H9 (cell line): ENCODE measurements at regions not wholly inside any gene's neighbourhood (a gene's known extent, or its start where the extent isn't known, plus 50 kb on each side); places are given as distances from the start of the nearest gene placed in this dataset.
"Not testable (repeated sequence)": the region's sequence is repeated elsewhere in the genome, so short reads cannot be mapped to it uniquely, and the experiment has no call there.

Experiments used
- DNase-seq: peaks from one replicate; pipeline ENCODE4 v3.0.0-alpha.2; 2017
- H2AFZ ChIP-seq: one replicate; pipeline ENCODE4 v1.6.1; 2013; ENCODE audit warnings: mild to moderate bottlenecking, low read length, control low read depth, moderate library complexity
- H2AK5ac ChIP-seq: 2 replicates; pipeline ENCODE4 v1.6.1; 2013; ENCODE audit warnings: low read length, control low read depth, mixed read lengths; ENCODE audit not compliant: insufficient read length
- H2BK120ac ChIP-seq: one replicate; pipeline ENCODE4 v1.6.1; 2013; ENCODE audit warnings: low read depth, mild to moderate bottlenecking, low read length, control low read depth, inconsistent platforms; ENCODE audit not compliant: poor library complexity, severe bottlenecking
- H2BK12ac ChIP-seq: 2 replicates; pipeline ENCODE4 v1.6.1; 2013; ENCODE audit warnings: low read length, control low read depth, mixed read lengths, low read depth; ENCODE audit not compliant: insufficient read length
- H2BK15ac ChIP-seq: 2 replicates; pipeline ENCODE4 v1.6.1; 2013; ENCODE audit warnings: low read depth, low read length, control low read depth
- H2BK20ac ChIP-seq: one replicate; pipeline ENCODE4 v1.6.1; 2013; ENCODE audit warnings: low read depth, mild to moderate bottlenecking, low read length, control low read depth, inconsistent platforms; ENCODE audit not compliant: poor library complexity, severe bottlenecking
- H2BK5ac ChIP-seq: 2 replicates; pipeline ENCODE4 v1.6.1; 2013; ENCODE audit warnings: low read length, control low read depth, mixed read lengths; ENCODE audit not compliant: insufficient read length
- H3K14ac ChIP-seq: 2 replicates; pipeline ENCODE4 v1.6.1; 2013; ENCODE audit warnings: low read length, control low read depth; ENCODE audit not compliant: insufficient read depth
- H3K18ac ChIP-seq: 2 replicates; pipeline ENCODE4 v1.6.1; 2013; ENCODE audit warnings: low read depth, mild to moderate bottlenecking, mixed read lengths, low read length, control low read depth; ENCODE audit not compliant: insufficient read length
- H3K23ac ChIP-seq: 2 replicates; pipeline ENCODE4 v1.6.1; 2013; ENCODE audit warnings: low read length, control low read depth, mixed read lengths, low read depth; ENCODE audit not compliant: insufficient read length
- H3K23me2 ChIP-seq: 2 replicates; pipeline ENCODE4 v1.6.1; 2013; ENCODE audit warnings: low read depth, mild to moderate bottlenecking, mixed read lengths, low read length, control low read depth; ENCODE audit not compliant: insufficient read length, poor library complexity, severe bottlenecking
- H3K27ac ChIP-seq: 2 replicates; pipeline ENCODE4 v1.5.1; 2013; ENCODE audit warnings: low read length, control low read depth, mixed read lengths, low read depth; ENCODE audit not compliant: insufficient read length
- H3K27me3 ChIP-seq: 2 replicates; pipeline ENCODE4 v1.6.1; 2013; ENCODE audit warnings: low read length, control low read depth, inconsistent platforms; ENCODE audit not compliant: insufficient read depth
- H3K4ac ChIP-seq: 2 replicates; pipeline ENCODE4 v1.6.1; 2013; ENCODE audit warnings: low read depth, mild to moderate bottlenecking, control low read depth, inconsistent platforms, low read length, moderate library complexity
- H3K4me1 ChIP-seq: 2 replicates; pipeline ENCODE4 v1.6.1; 2013; ENCODE audit warnings: low read length, control low read depth, inconsistent platforms; ENCODE audit not compliant: insufficient read depth
- H3K4me2 ChIP-seq: 2 replicates; pipeline ENCODE4 v1.6.1; 2013; ENCODE audit warnings: low read length, control low read depth, mixed read lengths; ENCODE audit not compliant: insufficient read length, insufficient read depth
- H3K56ac ChIP-seq: 2 replicates; pipeline ENCODE4 v1.6.1; 2013; ENCODE audit warnings: low read depth, mild to moderate bottlenecking, mixed read lengths, low read length, control low read depth; ENCODE audit not compliant: insufficient read length
- H3K79me1 ChIP-seq: 2 replicates; pipeline ENCODE4 v1.6.1; 2013; ENCODE audit warnings: low read depth, mild to moderate bottlenecking, moderate library complexity, low read length, control low read depth, inconsistent platforms; ENCODE audit not compliant: insufficient read depth, poor library complexity, severe bottlenecking
- H3K79me2 ChIP-seq: 2 replicates; pipeline ENCODE4 v1.6.1; 2013; ENCODE audit warnings: low read length, control low read depth, inconsistent platforms; ENCODE audit not compliant: insufficient read depth
- H3K9ac ChIP-seq: 2 replicates; pipeline ENCODE4 v1.6.1; 2013; ENCODE audit warnings: low read length, control low read depth, mixed read lengths; ENCODE audit not compliant: insufficient read length; ENCODE audit errors: extremely low read depth
- H3K9me3 ChIP-seq: one replicate; pipeline ENCODE4 v1.6.1; 2013; ENCODE audit warnings: low read depth, low read length, inconsistent platforms; ENCODE audit not compliant: control insufficient read depth
- H3T11ph ChIP-seq: one replicate; pipeline ENCODE4 v1.6.1; 2013; ENCODE audit warnings: mild to moderate bottlenecking, low read length, control low read depth, inconsistent platforms
- H4K20me1 ChIP-seq: one replicate; pipeline ENCODE4 v1.6.1; 2013; ENCODE audit not compliant: control insufficient read depth, insufficient read length, insufficient read depth
- H4K5ac ChIP-seq: 2 replicates; pipeline ENCODE4 v1.6.1; 2013; ENCODE audit warnings: low read depth, mild to moderate bottlenecking, mixed read lengths, low read length, control low read depth; ENCODE audit not compliant: insufficient read length
- H4K8ac ChIP-seq: replicated peaks from 2 replicates; pipeline ENCODE4 v1.6.1; 2013; ENCODE audit warnings: low read length, control low read depth, mixed read lengths, low read depth; ENCODE audit not compliant: insufficient read length
- H4K91ac ChIP-seq: 2 replicates; pipeline ENCODE4 v1.6.1; 2013; ENCODE audit warnings: low read depth, mild to moderate bottlenecking, moderate library complexity, mixed read lengths, low read length, control low read depth; ENCODE audit not compliant: insufficient read length
- H3K27ac Mint-ChIP-seq, 3 experiments: 2 replicates in 2 of 3; 3 replicates in 1 of 3; pipeline ENCODE4 v1.8.0; 2020 to 2021; ENCODE audit warnings: mixed read lengths in 3 of 3, mild to moderate bottlenecking in 1 of 3, moderate library complexity in 1 of 3
- H3K27me3 Mint-ChIP-seq: 2 replicates; pipeline ENCODE4 v1.8.0; 2021; ENCODE audit warnings: low read depth, mild to moderate bottlenecking, moderate library complexity, mixed read lengths
- H3K36me3 Mint-ChIP-seq, 3 experiments: 2 replicates in 2 of 3; 3 replicates in 1 of 3; pipeline ENCODE4 v1.8.0; 2020 to 2021; ENCODE audit warnings: low read depth in 3 of 3, mixed read lengths in 3 of 3; ENCODE audit not compliant: insufficient read depth in 1 of 3
- H3K4me1 Mint-ChIP-seq, 2 experiments: 2 replicates each; pipeline ENCODE4 v1.8.0; 2020; ENCODE audit warnings: mixed read lengths in 2 of 2
- H3K4me3 Mint-ChIP-seq, 2 experiments: 2 replicates in 1 of 2; 3 replicates in 1 of 2; pipeline ENCODE4 v1.8.0; 2020 to 2021; ENCODE audit warnings: mild to moderate bottlenecking in 2 of 2, mixed read lengths in 2 of 2, moderate library complexity in 1 of 2
- H3K9me3 Mint-ChIP-seq, 2 experiments: 2 replicates in 1 of 2; 3 replicates in 1 of 2; pipeline ENCODE4 v1.8.0; 2020; ENCODE audit warnings: mild to moderate bottlenecking in 2 of 2, mixed read lengths in 2 of 2, moderate library complexity in 1 of 2
- WGBS: extraction: QIAGEN DNeasy Blood & Tissue Kit; methylation state at CpG from one replicate; pipeline ENCODE4 v1.1.7; 2013; ENCODE audit warnings: missing lambda C conversion rate, low lambda C conversion rate, mixed read lengths; ENCODE audit not compliant: insufficient read length; ENCODE audit errors: extremely low coverage; 5-methylcytosine and 5-hydroxymethylcytosine counted together
- TF ChIP-seq, protein P1 (sequence below): fragments of 200-600 bp; sonication (generic); conservative IDR thresholded peaks from 3 replicates; pipeline ENCODE4 v1.8.0; 2021; ENCODE audit warnings: antibody characterized with exemption, mild to moderate bottlenecking

GRCh38 chr17:37859451-37859850 lies 64.8 kb upstream of the TBC1D3K start:
- Mint-ChIP-seq H3K4me1 (peaks cover 10 to 11% of the 10 kb centered on the region in 2 experiments), H3K4me3 (no peak overlapping the region), H3K9me3 (peaks cover 14 to 20% of the 10 kb centered on the region in 2 experiments), H3K36me3 (peaks cover 9 to 21% (median 11%) of the 10 kb centered on the region in 3 experiments), H3K27ac (no peak overlapping the region), H3K27me3 (peaks cover 1% of the 10 kb centered on the region; the same call in 1 of the 2 replicates)
- H2AFZ ChIP-seq: no peak overlapping the region
- H3K79me2 ChIP-seq: no peaks in the 10 kb centered on the region
- no peak overlapping the region for H3K23ac ChIP-seq
- H3K27me3 ChIP-seq: no peaks in the 10 kb centered on the region
- DNase-seq: no peak
- no peak overlapping the region for H4K91ac ChIP-seq
- H4K5ac ChIP-seq: no peak overlapping the region
- no peaks in the 10 kb centered on the region for H3K4me1 ChIP-seq
- peaks cover 7% of the 10 kb centered on the region for H3K9me3 ChIP-seq
- no peak overlapping the region for H4K8ac ChIP-seq
- H2BK15ac ChIP-seq: no peak overlapping the region
- no CpG with 5 or more reads among the region's 1 CpG for WGBS
- no peaks in the 10 kb centered on the region for H4K20me1 ChIP-seq
- no peaks in the 10 kb centered on the region for H3K23me2 ChIP-seq
- H3K9ac ChIP-seq: no peak overlapping the region
- no peak overlapping the region for H2BK20ac ChIP-seq
- H3K14ac ChIP-seq: no peak overlapping the region
- no peaks in the 10 kb centered on the region for H3K79me1 ChIP-seq
- H2BK120ac ChIP-seq: no peak overlapping the region
- H3K56ac ChIP-seq: no peak overlapping the region
- H2BK5ac ChIP-seq: no peak overlapping the region
- no peak overlapping the region for H2BK12ac ChIP-seq
- TF ChIP-seq, protein P1, sequence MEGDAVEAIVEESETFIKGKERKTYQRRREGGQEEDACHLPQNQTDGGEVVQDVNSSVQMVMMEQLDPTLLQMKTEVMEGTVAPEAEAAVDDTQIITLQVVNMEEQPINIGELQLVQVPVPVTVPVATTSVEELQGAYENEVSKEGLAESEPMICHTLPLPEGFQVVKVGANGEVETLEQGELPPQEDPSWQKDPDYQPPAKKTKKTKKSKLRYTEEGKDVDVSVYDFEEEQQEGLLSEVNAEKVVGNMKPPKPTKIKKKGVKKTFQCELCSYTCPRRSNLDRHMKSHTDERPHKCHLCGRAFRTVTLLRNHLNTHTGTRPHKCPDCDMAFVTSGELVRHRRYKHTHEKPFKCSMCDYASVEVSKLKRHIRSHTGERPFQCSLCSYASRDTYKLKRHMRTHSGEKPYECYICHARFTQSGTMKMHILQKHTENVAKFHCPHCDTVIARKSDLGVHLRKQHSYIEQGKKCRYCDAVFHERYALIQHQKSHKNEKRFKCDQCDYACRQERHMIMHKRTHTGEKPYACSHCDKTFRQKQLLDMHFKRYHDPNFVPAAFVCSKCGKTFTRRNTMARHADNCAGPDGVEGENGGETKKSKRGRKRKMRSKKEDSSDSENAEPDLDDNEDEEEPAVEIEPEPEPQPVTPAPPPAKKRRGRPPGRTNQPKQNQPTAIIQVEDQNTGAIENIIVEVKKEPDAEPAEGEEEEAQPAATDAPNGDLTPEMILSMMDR: no peak
- no peak overlapping the region for H3K4me2 ChIP-seq
- H3T11ph ChIP-seq: no peak overlapping the region
- no peak overlapping the region for H3K4ac ChIP-seq
- no peak overlapping the region for H2AK5ac ChIP-seq
- no peak overlapping the region for H3K18ac ChIP-seq
- no peak overlapping the region for H3K27ac ChIP-seq

GRCh38 chr17:37858391-37858790 lies 65.8 kb upstream of the TBC1D3K start:
- H3K4me1 Mint-ChIP-seq: peaks cover 10 to 11% of the 10 kb centered on the region in 2 experiments
- not testable (repeated sequence) for H4K8ac ChIP-seq, H3K4me3 Mint-ChIP-seq, H3K27me3 Mint-ChIP-seq, H3K79me1 ChIP-seq, H3K9me3 ChIP-seq, H4K20me1 ChIP-seq, H3K14ac ChIP-seq, H3K23me2 ChIP-seq, H3K4me1 ChIP-seq, H2BK5ac ChIP-seq, DNase-seq, H3K27ac Mint-ChIP-seq, H2BK12ac ChIP-seq, H4K91ac ChIP-seq, H3K56ac ChIP-seq, H3K9ac ChIP-seq, H3K4me2 ChIP-seq, H3K27me3 ChIP-seq, H2BK20ac ChIP-seq, H3K18ac ChIP-seq, H3K4ac ChIP-seq, H2AK5ac ChIP-seq, H3K23ac ChIP-seq, H2AFZ ChIP-seq, H2BK120ac ChIP-seq, H4K5ac ChIP-seq, H3K27ac ChIP-seq, H2BK15ac ChIP-seq, H3T11ph ChIP-seq, H3K79me2 ChIP-seq
- H3K9me3 Mint-ChIP-seq: peaks cover 14 to 20% of the 10 kb centered on the region in 2 experiments
- H3K36me3 Mint-ChIP-seq: peaks cover 9 to 21% (median 11%) of the 10 kb centered on the region in 3 experiments
- no CpG with 5 or more reads among the region's 11 CpGs for WGBS
